Loucy (cell line): ENCODE measurements at regions not wholly inside any gene's neighbourhood (a gene's known extent, or its start where the extent isn't known, plus 50 kb on each side); places are given as distances from the start of the nearest gene placed in this dataset.

Source experiments
- CTCF ChIP-seq: fragments of 200-600 bp; sonication (generic); conservative IDR thresholded peaks from 2 replicates; pipeline ENCODE4 v1.5.1; 2014; ENCODE audit warnings: mild to moderate bottlenecking, antibody characterized with exemption, low read length
- EZH2phosphoT487 ChIP-seq: fragments of 200-600 bp; IDR thresholded peaks from 2 replicates; pipeline ENCODE4 v1.6.1; 2018; ENCODE audit warnings: antibody characterized with exemption, mild to moderate bottlenecking, moderate library complexity, borderline replicate concordance

- TF ChIP-seq CTCF (no peak), EZH2phosphoT487 (no peak)
Observed at GRCh38 chr10:10233229-10233628, 784.4 kb upstream of the CELF2 start.
